ENCODE measurements at regions not wholly inside any gene's neighbourhood (a gene's known extent, or its start where the extent isn't known, plus 50 kb on each side); places are given as distances from the start of the nearest gene placed in this dataset.

GRCh38 chr12:89041078-89041477 is 311.2 kb downstream of the DUSP6 start:
- no peak for DNase-seq
- Histone ChIP-seq H3K4me3 (no peak overlapping the region), H3K27ac (no peak overlapping the region), H3K9me3 (no peaks in the 10 kb centered on the region), H3K27me3 (no peaks in the 10 kb centered on the region), H3K36me3 (no peaks in the 10 kb centered on the region), H3K4me1 (peaks cover 0 to 9% (median 0%) of the 10 kb centered on the region in 12 donors)
- TF ChIP-seq CTCF (IDR thresholded peaks at IDR 0.05) (no peak), POLR2A (IDR thresholded peaks at IDR 0.05) (no peak)
- ATAC-seq: no peak
- intact Hi-C loops (cut with DNase I): no loop called here
- WGBS, 4 donors: 90 to 98% (median 94%) methylated on average over 2 of the region's 2 CpGs

- TF ChIP-seq POLR2A (IDR thresholded peaks at IDR 0.05) (no peak), CTCF (IDR thresholded peaks at IDR 0.05) (no peak)
- H3K4me3 ChIP-seq: no peak overlapping the region
- intact Hi-C loops (cut with DNase I): no loop called here
- DNase-seq (peak in 2 of 5 donors; percentile 28 to 57), ATAC-seq (no peak)
- H3K27me3 ChIP-seq: no peaks in the 10 kb centered on the region
- H3K27ac ChIP-seq: peak overlapping the region in 1 of 12 donors; percentile 13
- no peaks in the 10 kb centered on the region for H3K36me3 ChIP-seq
- H3K4me1 ChIP-seq: peaks cover 0 to 9% (median 0%) of the 10 kb centered on the region in 12 donors
- WGBS, 4 donors: 56 to 74% (median 62%) methylated on average over 10 of the region's 10 CpGs
- no peaks in the 10 kb centered on the region for H3K9me3 ChIP-seq
These were observed 311.9 kb downstream of the DUSP6 start for GRCh38 chr12:89040146-89040964.

- Histone ChIP-seq H3K27me3 (no peaks in the 10 kb centered on the region), H3K9me3 (no peaks in the 10 kb centered on the region), H3K27ac (no peak overlapping the region), H3K4me1 (peaks cover 0 to 9% (median 0%) of the 10 kb centered on the region in 12 donors), H3K4me3 (no peak overlapping the region), H3K36me3 (no peaks in the 10 kb centered on the region)
- WGBS, 4 donors: 89 to 92% (median 91%) methylated on average over 4 of the region's 4 CpGs
- no peak for ATAC-seq
- intact Hi-C loops (cut with DNase I): no loop called here
- DNase-seq: no peak
- no peak for TF ChIP-seq CTCF (IDR thresholded peaks at IDR 0.05)
- no peak for TF ChIP-seq POLR2A (IDR thresholded peaks at IDR 0.05)
These were observed 313.3 kb downstream of the DUSP6 start for GRCh38 chr12:89038831-89039512.

GRCh38 chr12:89033062-89033461 is 319.2 kb downstream of the DUSP6 start:
- TF ChIP-seq CTCF (IDR thresholded peaks at IDR 0.05) (no peak), POLR2A (IDR thresholded peaks at IDR 0.05) (no peak)
- Histone ChIP-seq H3K4me1 (no peaks in the 10 kb centered on the region), H3K9me3 (no peaks in the 10 kb centered on the region), H3K27me3 (peaks cover 0 to 4% (median 0%) of the 10 kb centered on the region in 9 donors), H3K27ac (no peak overlapping the region), H3K36me3 (no peaks in the 10 kb centered on the region), H3K4me3 (no peak overlapping the region)
- no peak for DNase-seq
- intact Hi-C loops (cut with DNase I): no loop called here
- WGBS, 4 donors: 90 to 95% (median 93%) methylated on average over 3 of the region's 3 CpGs
- ATAC-seq: no peak

Data from heart left ventricle (tissue), 16 donors.